ENCODE measurements at regions not wholly inside any gene's neighbourhood (a gene's known extent, or its start where the extent isn't known, plus 50 kb on each side); places are given as distances from the start of the nearest gene placed in this dataset.

- no peaks in the 10 kb centered on the region for H4K20me1 ChIP-seq (ENCODE audit: control insufficient read depth, insufficient read depth, low read length, poor library complexity, severe bottlenecking)
- no peaks in the 10 kb centered on the region for H3K79me2 ChIP-seq (ENCODE audit: control insufficient read depth, insufficient read depth, low read length)
- H3K27me3 ChIP-seq (replicated peaks in 1 of 4; ENCODE audit: control extremely low read depth in 1 of 4, control insufficient read depth in 3 of 4, insufficient read depth in 4 of 4, low read length in 3 of 4) = peaks cover 0 to 3% (median 0%) of the 10 kb centered on the region in 4 experiments
- H3K4me1 Mint-ChIP-seq = no peaks in the 10 kb centered on the region
- H3K4me1 ChIP-seq (ENCODE audit: control insufficient read depth in 2 of 2, insufficient read depth in 2 of 2, low read length in 2 of 2) = no peaks in the 10 kb centered on the region
- TF ChIP-seq CTCF (IDR thresholded peaks at IDR 0.05) (no peak), EZH2 (IDR thresholded peaks at IDR 0.05; ENCODE audit: borderline replicate concordance, insufficient read depth, low read depth, low read length, poor library complexity, severe bottlenecking) (no peak)
- intact Hi-C loops (cut with micrococcal nuclease) = no loop called here
- no peak overlapping the region for H3K4me3 Mint-ChIP-seq
- no peaks in the 10 kb centered on the region for H3K9me3 ChIP-seq (ENCODE audit: control extremely low read depth in 1 of 3, control insufficient read depth in 2 of 3, insufficient read depth in 1 of 3, low read length in 2 of 3)
- ATAC-seq (ENCODE audit: low read depth) (no peak), DNase-seq (no peak)
- H3K27ac ChIP-seq (ENCODE audit: low read length in 2 of 2) = no peak overlapping the region
- ChIA-PET POLR2A (no interaction called here), CTCF (no interaction called here)
- H3K4me2 ChIP-seq (replicated peaks; ENCODE audit: low read depth, low read length, poor library complexity, severe bottlenecking) = no peak overlapping the region
- no peak overlapping the region for H2AFZ ChIP-seq (ENCODE audit: insufficient read depth, low read depth, low read length, poor library complexity, severe bottlenecking)
- no peak overlapping the region for H3K27ac Mint-ChIP-seq
- H3K9ac ChIP-seq (ENCODE audit: low read length) = no peak overlapping the region
- H3K27me3 Mint-ChIP-seq = peaks cover 23% of the 10 kb centered on the region
- no peak overlapping the region for H3K4me3 ChIP-seq (ENCODE audit: control extremely low read depth in 1 of 5, extremely low read depth in 1 of 5, insufficient read depth in 1 of 5, low read depth in 2 of 5, low read length in 4 of 5)
- H3K36me3 ChIP-seq (replicated peaks in 1 of 2; ENCODE audit: control extremely low read depth in 1 of 2, control insufficient read depth in 1 of 2, extremely low read depth in 1 of 2, insufficient read depth in 2 of 2, low read length in 1 of 2) = no peaks in the 10 kb centered on the region
- WGBS (ENCODE audit: insufficient coverage) = 86% methylated on average over 1 of the region's 2 CpGs
- no peaks in the 10 kb centered on the region for H3K9me3 Mint-ChIP-seq (ENCODE audit: insufficient read depth)
Observed at GRCh38 chr1:91621907-91622306, 121.3 kb downstream of the CDC7 start.

- no peaks in the 10 kb centered on the region for H3K9me3 ChIP-seq (ENCODE audit: control extremely low read depth in 1 of 3, control insufficient read depth in 2 of 3, insufficient read depth in 1 of 3, low read length in 2 of 3)
- ATAC-seq (ENCODE audit: low read depth) (no peak), DNase-seq (no peak)
- WGBS (ENCODE audit: insufficient coverage) = 92% methylated on average over 3 of the region's 3 CpGs
- no peaks in the 10 kb centered on the region for H4K20me1 ChIP-seq (ENCODE audit: control insufficient read depth, insufficient read depth, low read length, poor library complexity, severe bottlenecking)
- intact Hi-C loops (cut with micrococcal nuclease) = no loop called here
- no peak overlapping the region for H2AFZ ChIP-seq (ENCODE audit: insufficient read depth, low read depth, low read length, poor library complexity, severe bottlenecking)
- H3K4me3 ChIP-seq (ENCODE audit: control extremely low read depth in 1 of 5, extremely low read depth in 1 of 5, insufficient read depth in 1 of 5, low read depth in 2 of 5, low read length in 4 of 5) = no peak overlapping the region
- H3K79me2 ChIP-seq (ENCODE audit: control insufficient read depth, insufficient read depth, low read length) = no peaks in the 10 kb centered on the region
- Mint-ChIP-seq H3K4me3 (no peak overlapping the region), H3K27me3 (peaks cover 18% of the 10 kb centered on the region), H3K27ac (no peak overlapping the region), H3K4me1 (no peaks in the 10 kb centered on the region), H3K9me3 (ENCODE audit: insufficient read depth) (no peaks in the 10 kb centered on the region)
- POLR2A ChIA-PET = no interaction called here
- H3K27ac ChIP-seq (ENCODE audit: low read length in 2 of 2) = no peak overlapping the region
- H3K4me1 ChIP-seq (ENCODE audit: control insufficient read depth in 2 of 2, insufficient read depth in 2 of 2, low read length in 2 of 2) = no peaks in the 10 kb centered on the region
- peaks cover 0 to 3% (median 0%) of the 10 kb centered on the region in 4 experiments for H3K27me3 ChIP-seq (replicated peaks in 1 of 4; ENCODE audit: control extremely low read depth in 1 of 4, control insufficient read depth in 3 of 4, insufficient read depth in 4 of 4, low read length in 3 of 4)
- H3K36me3 ChIP-seq (replicated peaks in 1 of 2; ENCODE audit: control extremely low read depth in 1 of 2, control insufficient read depth in 1 of 2, extremely low read depth in 1 of 2, insufficient read depth in 2 of 2, low read length in 1 of 2) = no peaks in the 10 kb centered on the region
- H3K4me2 ChIP-seq (replicated peaks; ENCODE audit: low read depth, low read length, poor library complexity, severe bottlenecking) = no peak overlapping the region
- no peak overlapping the region for H3K9ac ChIP-seq (ENCODE audit: low read length)
- CTCF ChIA-PET = no interaction called here
- TF ChIP-seq CTCF (IDR thresholded peaks at IDR 0.05) = no peak
- TF ChIP-seq EZH2 (IDR thresholded peaks at IDR 0.05; ENCODE audit: borderline replicate concordance, insufficient read depth, low read depth, low read length, poor library complexity, severe bottlenecking) = no peak
Observed at GRCh38 chr1:91622616-91623015, 122.0 kb downstream of the CDC7 start.
